ENCODE measurements at regions not wholly inside any gene's neighbourhood (a gene's known extent, or its start where the extent isn't known, plus 50 kb on each side); places are given as distances from the start of the nearest gene placed in this dataset.

GRCh38 chr2:150710916-150711315 is 223.4 kb upstream of the RND3 start:
- DNase-seq (ENCODE audit: low read depth, low spot score) (no peak), FAIRE-seq (no peak)
- no peak for TF ChIP-seq MAX (IDR thresholded peaks at IDR 0.05; ENCODE audit: insufficient read depth, insufficient read length)
- TF ChIP-seq GATA2 (IDR thresholded peaks at IDR 0.05; ENCODE audit: insufficient read depth, insufficient read length, low read depth, low read length), result no peak
- TF ChIP-seq MYC (IDR thresholded peaks at IDR 0.05; ENCODE audit: low read depth, low read length), result no peak
- TF ChIP-seq JUN (IDR thresholded peaks at IDR 0.05; ENCODE audit: borderline replicate concordance, insufficient read depth, insufficient read length, low read depth), result no peak
- no peak for TF ChIP-seq FOS (IDR thresholded peaks at IDR 0.05; ENCODE audit: borderline replicate concordance, insufficient read depth, low read length)
- TF ChIP-seq POLR2AphosphoS5 (IDR thresholded peaks at IDR 0.05; ENCODE audit: insufficient read depth, low read depth, low read length), result no peak
- TF ChIP-seq POLR2A (IDR thresholded peaks at IDR 0.05; ENCODE audit: low read depth, low read length), result no peak
- TF ChIP-seq, protein P1, sequence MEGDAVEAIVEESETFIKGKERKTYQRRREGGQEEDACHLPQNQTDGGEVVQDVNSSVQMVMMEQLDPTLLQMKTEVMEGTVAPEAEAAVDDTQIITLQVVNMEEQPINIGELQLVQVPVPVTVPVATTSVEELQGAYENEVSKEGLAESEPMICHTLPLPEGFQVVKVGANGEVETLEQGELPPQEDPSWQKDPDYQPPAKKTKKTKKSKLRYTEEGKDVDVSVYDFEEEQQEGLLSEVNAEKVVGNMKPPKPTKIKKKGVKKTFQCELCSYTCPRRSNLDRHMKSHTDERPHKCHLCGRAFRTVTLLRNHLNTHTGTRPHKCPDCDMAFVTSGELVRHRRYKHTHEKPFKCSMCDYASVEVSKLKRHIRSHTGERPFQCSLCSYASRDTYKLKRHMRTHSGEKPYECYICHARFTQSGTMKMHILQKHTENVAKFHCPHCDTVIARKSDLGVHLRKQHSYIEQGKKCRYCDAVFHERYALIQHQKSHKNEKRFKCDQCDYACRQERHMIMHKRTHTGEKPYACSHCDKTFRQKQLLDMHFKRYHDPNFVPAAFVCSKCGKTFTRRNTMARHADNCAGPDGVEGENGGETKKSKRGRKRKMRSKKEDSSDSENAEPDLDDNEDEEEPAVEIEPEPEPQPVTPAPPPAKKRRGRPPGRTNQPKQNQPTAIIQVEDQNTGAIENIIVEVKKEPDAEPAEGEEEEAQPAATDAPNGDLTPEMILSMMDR (IDR thresholded peaks at IDR 0.05; ENCODE audit: extremely low read depth in 1 of 2, insufficient read depth in 1 of 2, low read depth in 1 of 2, low read length in 2 of 2), result no peak
- TF ChIP-seq EZH2 (IDR thresholded peaks at IDR 0.05; ENCODE audit: borderline replicate concordance, low read depth, low read length, severe bottlenecking), result no peak
- no peak overlapping the region for H3K9ac ChIP-seq (replicated peaks; ENCODE audit: extremely low read depth, insufficient read depth, low read length)
- H3K4me2 ChIP-seq (ENCODE audit: insufficient read depth, low read length), result no peak overlapping the region
- H3K4me1 ChIP-seq (ENCODE audit: control insufficient read depth, extremely low read depth, insufficient read depth, low read length), result peaks cover 1% of the 10 kb centered on the region
- no peaks in the 10 kb centered on the region for H3K36me3 ChIP-seq (ENCODE audit: control insufficient read depth in 2 of 2, extremely low read depth in 1 of 2, insufficient read depth in 2 of 2, low read length in 2 of 2)
- no peaks in the 10 kb centered on the region for H3K9me3 ChIP-seq (replicated peaks; ENCODE audit: control insufficient read depth, insufficient read depth, low read length)
- no peaks in the 10 kb centered on the region for H3K27me3 ChIP-seq (ENCODE audit: control insufficient read depth in 2 of 2, insufficient read depth in 2 of 2, low read length in 2 of 2)
- no peak overlapping the region for H3K27ac ChIP-seq (ENCODE audit: insufficient read depth, low read depth, low read length)
- BruUV-seq (replicated peaks), result no TSS peak
- no peaks in the 10 kb centered on the region for H3K9me1 ChIP-seq (replicated peaks; ENCODE audit: control insufficient read depth, extremely low read depth, insufficient read depth, low read length)
- POLR2A ChIA-PET, result no interaction called here
- intact Hi-C loops (cut with micrococcal nuclease), result loop anchor here (10.0 kb wide), 1 partner anchor 294 kb away; no protein-coding TSS in a partner anchor
- H3K4me3 ChIP-seq (replicated peaks in 1 of 3; ENCODE audit: insufficient read depth in 1 of 3, low read depth in 1 of 3, low read length in 3 of 3), result no peak overlapping the region
- dilution Hi-C loops (cut with MboI; ENCODE audit: extremely low pct_ligation_motif_present, low sequenced_read_pairs), result no loop called here
- no peaks in the 10 kb centered on the region for H3K79me2 ChIP-seq (ENCODE audit: control insufficient read depth, insufficient read depth, low read length)
- CTCF ChIA-PET, result no interaction called here
- no peaks in the 10 kb centered on the region for H4K20me1 ChIP-seq (replicated peaks; ENCODE audit: control insufficient read depth, extremely low read depth, insufficient read depth, low read length)
- H2AFZ ChIP-seq (ENCODE audit: low read depth, low read length), result no peak overlapping the region

Measured in endothelial cell of umbilical vein (primary cell).